Activated B cell treated with CpG ODN at 0.5 μM for 24 hours (primary cell): ENCODE measurements at regions not wholly inside any gene's neighbourhood (a gene's known extent, or its start where the extent isn't known, plus 50 kb on each side); places are given as distances from the start of the nearest gene placed in this dataset.

Source experiments
- ATAC-seq: fragments of 200-7000 bp; cut with Tn5 transposase; one replicate; pipeline ENCODE4 v1.10.0; 2021; ENCODE audit warnings: low read depth, mild to moderate bottlenecking, moderate library complexity
- CTCF ChIA-PET: fragments of 350-600 bp; sonication (Branson Sonifier 250); formaldehyde crosslinking; loops from one replicate; lab custom pipeline; 2021; ENCODE audit warnings: antibody characterized with exemption; lab: Charles Lee
- POLR2A ChIA-PET: fragments of 350-600 bp; sonication (Branson Sonifier 250); formaldehyde crosslinking; loops from one replicate; lab custom pipeline; 2021; ENCODE audit warnings: antibody characterized with exemption; lab: Charles Lee
- DNase-seq: peaks from one replicate; pipeline ENCODE4 v3.0.0; 2022
- H3K27ac Mint-ChIP-seq: one replicate; pipeline ENCODE4 v1.8.0; 2020; ENCODE audit warnings: mixed read lengths
- H3K27me3 Mint-ChIP-seq: one replicate; pipeline ENCODE4 v1.8.0; 2021; ENCODE audit warnings: mixed read lengths
- H3K36me3 Mint-ChIP-seq: one replicate; pipeline ENCODE4 v1.8.0; 2021; ENCODE audit warnings: low read depth, mixed read lengths
- H3K4me1 Mint-ChIP-seq: one replicate; pipeline ENCODE4 v1.8.0; 2021; ENCODE audit warnings: mixed read lengths
- H3K4me3 Mint-ChIP-seq: one replicate; pipeline ENCODE4 v1.8.0; 2020; ENCODE audit warnings: mild to moderate bottlenecking, mixed read lengths
- H3K9me3 Mint-ChIP-seq: one replicate; pipeline ENCODE4 v1.8.0; 2020; ENCODE audit warnings: mixed read lengths
- intact Hi-C: fragments of 100-400 bp; cut with micrococcal nuclease; formaldehyde crosslinking; loops from one replicate; pipeline ENCODE4 v1.15.1; 2024
- TF ChIP-seq, protein P1 (sequence below): fragments of 200-600 bp; IDR thresholded peaks from one replicate; pipeline ENCODE4 v1.8.0; 2022; ENCODE audit warnings: antibody characterized with exemption, mild to moderate bottlenecking

DNA sequence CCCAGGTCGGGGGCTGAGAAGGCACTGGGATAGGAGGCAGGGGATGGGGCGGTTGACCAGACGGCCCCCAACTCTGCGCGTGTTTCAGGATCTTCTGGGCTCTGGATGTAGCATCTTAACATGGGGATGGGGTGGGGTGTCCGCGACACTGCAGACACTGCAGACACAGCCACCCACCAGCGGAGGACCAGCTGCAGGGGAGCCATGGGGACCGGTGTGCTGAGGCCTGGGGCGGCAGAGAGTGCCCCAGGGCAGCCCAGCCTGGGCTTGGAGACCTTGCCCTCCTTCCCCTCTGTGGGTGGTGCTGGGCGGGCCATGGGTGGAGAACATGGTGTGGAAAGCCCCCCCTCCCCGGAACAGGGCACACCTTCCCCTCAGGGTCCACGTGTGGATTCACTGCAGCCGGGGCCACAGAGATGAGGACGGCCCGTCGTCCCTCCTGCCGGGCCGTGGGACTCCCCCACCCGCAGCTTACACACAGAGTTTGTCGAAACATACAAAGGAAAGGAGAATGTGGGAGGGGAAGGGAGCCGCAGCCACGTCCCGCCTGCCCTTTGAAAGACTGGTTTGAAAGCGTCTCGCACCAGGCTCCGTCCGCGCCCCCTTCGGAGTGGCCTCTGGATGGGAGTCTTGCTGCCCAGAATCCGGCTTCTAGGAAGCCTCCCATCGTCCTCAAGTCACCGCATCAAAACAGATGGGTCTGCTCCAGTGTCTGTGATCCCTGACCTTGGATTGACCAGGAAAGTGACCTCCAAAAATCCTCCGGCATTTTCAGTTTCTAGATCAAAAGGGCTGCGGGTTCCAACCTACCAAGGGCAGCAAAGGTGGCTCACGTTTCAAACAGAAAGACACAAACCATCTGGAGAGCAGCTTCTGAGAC lies 91.5 kb upstream of the TCERG1L start:
- no peak for ATAC-seq
- no peaks in the 10 kb centered on the region for H3K4me1 Mint-ChIP-seq
- ChIA-PET CTCF (no interaction called here), POLR2A (no interaction called here)
- no peaks in the 10 kb centered on the region for H3K9me3 Mint-ChIP-seq
- no peaks in the 10 kb centered on the region for H3K36me3 Mint-ChIP-seq
- H3K27me3 Mint-ChIP-seq, result no peaks in the 10 kb centered on the region
- TF ChIP-seq, protein P1, sequence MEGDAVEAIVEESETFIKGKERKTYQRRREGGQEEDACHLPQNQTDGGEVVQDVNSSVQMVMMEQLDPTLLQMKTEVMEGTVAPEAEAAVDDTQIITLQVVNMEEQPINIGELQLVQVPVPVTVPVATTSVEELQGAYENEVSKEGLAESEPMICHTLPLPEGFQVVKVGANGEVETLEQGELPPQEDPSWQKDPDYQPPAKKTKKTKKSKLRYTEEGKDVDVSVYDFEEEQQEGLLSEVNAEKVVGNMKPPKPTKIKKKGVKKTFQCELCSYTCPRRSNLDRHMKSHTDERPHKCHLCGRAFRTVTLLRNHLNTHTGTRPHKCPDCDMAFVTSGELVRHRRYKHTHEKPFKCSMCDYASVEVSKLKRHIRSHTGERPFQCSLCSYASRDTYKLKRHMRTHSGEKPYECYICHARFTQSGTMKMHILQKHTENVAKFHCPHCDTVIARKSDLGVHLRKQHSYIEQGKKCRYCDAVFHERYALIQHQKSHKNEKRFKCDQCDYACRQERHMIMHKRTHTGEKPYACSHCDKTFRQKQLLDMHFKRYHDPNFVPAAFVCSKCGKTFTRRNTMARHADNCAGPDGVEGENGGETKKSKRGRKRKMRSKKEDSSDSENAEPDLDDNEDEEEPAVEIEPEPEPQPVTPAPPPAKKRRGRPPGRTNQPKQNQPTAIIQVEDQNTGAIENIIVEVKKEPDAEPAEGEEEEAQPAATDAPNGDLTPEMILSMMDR, result no peak
- no peak overlapping the region for H3K4me3 Mint-ChIP-seq
- intact Hi-C loops, result no loop called here
- H3K27ac Mint-ChIP-seq, result no peak overlapping the region
- DNase-seq, result no peak

DNA sequence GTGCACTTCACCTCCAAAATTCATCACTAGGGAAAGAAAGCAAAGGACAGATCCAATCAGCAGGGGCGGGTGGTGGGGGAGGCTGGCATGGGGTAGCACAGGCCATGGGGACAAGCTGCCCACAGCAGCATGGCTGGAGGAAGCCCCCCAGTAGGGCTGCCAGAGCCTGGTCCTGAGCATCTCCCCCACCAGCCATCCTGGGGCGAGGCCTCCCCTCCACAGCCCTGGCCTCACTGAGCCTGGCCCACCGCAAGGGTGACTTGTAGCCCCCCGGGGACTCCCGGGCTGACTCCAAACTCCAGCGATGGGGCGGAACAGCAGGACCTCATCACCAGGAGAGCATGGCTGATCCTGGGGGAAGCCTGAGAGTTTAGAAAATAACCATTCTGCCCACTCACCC lies 92.4 kb upstream of the TCERG1L start:
- no peaks in the 10 kb centered on the region for H3K4me1 Mint-ChIP-seq
- intact Hi-C loops, result no loop called here
- no peaks in the 10 kb centered on the region for H3K27me3 Mint-ChIP-seq
- CTCF ChIA-PET, result no interaction called here
- ATAC-seq, result no peak
- no peak overlapping the region for H3K27ac Mint-ChIP-seq
- no peak overlapping the region for H3K4me3 Mint-ChIP-seq
- POLR2A ChIA-PET, result no interaction called here
- no peaks in the 10 kb centered on the region for H3K9me3 Mint-ChIP-seq
- DNase-seq, result no peak
- TF ChIP-seq, protein P1, result no peak
- H3K36me3 Mint-ChIP-seq, result no peaks in the 10 kb centered on the region

DNA sequence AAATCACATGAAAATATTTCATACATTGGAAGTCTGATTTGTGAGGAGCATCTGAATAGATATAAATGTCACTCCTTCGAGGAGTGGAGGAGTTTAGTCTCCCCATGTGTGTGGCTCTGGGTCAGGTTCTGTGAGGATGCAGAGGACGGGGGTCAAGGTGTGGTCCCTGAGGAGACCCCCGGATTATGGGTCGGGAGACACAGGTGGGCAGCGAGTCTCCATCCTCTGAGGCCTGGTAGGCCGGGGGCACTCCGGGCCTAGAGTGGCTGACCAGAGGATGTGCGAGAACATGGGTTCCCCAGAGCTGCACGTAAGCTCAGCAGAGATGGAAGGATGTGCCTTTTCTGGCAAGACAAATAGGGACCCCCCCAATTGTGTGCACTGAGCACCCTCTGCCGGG lies 93.4 kb upstream of the TCERG1L start:
- DNase-seq, result no peak
- ChIA-PET CTCF (no interaction called here), POLR2A (no interaction called here)
- no peaks in the 10 kb centered on the region for H3K4me1 Mint-ChIP-seq
- no peaks in the 10 kb centered on the region for H3K9me3 Mint-ChIP-seq
- H3K27ac Mint-ChIP-seq, result no peak overlapping the region
- TF ChIP-seq, protein P1, result no peak
- no peaks in the 10 kb centered on the region for H3K36me3 Mint-ChIP-seq
- no peak for ATAC-seq
- no peaks in the 10 kb centered on the region for H3K27me3 Mint-ChIP-seq
- no peak overlapping the region for H3K4me3 Mint-ChIP-seq
- intact Hi-C loops, result no loop called here

DNA sequence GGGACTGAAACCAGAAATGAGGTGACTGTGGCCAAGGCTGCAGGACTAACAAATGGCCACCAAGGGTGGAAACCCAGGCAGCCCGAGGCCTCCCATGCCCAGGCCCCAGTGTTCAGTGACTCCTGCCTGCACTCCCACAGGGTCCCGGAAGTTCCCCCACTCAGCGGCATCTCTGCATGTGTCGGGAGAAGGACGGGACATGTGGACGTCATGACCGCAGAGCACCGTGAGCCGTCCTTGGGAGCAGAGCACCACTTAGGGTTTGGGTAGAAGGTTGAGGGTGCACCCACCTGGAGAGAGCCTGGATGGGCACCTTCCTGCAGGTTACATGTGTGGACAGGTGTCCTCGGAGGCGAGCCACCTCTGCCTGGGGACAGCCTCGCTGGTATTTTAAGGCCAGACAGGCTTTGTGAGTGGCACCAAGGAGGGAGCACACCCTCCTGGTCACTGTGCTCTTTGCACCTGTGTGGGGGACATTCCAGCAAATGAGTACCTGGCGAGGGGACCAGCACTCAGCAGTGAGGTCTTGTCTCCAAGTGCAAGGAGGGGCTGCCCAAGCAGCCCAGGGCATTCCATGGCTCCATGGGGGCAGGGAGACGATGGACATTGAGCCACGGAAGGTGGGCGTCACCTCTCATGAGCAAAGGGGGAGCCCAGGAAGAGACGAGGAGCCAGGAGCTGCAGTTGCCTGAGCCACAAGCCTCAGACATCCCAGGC lies 95.3 kb upstream of the TCERG1L start:
- Mint-ChIP-seq H3K9me3 (no peaks in the 10 kb centered on the region), H3K36me3 (no peaks in the 10 kb centered on the region), H3K27me3 (no peaks in the 10 kb centered on the region), H3K27ac (no peak overlapping the region), H3K4me1 (no peaks in the 10 kb centered on the region), H3K4me3 (no peak overlapping the region)
- TF ChIP-seq, protein P1, result no peak
- ChIA-PET CTCF (no interaction called here), POLR2A (no interaction called here)
- DNase-seq (no peak), ATAC-seq (no peak)
- intact Hi-C loops, result no loop called here

DNA sequence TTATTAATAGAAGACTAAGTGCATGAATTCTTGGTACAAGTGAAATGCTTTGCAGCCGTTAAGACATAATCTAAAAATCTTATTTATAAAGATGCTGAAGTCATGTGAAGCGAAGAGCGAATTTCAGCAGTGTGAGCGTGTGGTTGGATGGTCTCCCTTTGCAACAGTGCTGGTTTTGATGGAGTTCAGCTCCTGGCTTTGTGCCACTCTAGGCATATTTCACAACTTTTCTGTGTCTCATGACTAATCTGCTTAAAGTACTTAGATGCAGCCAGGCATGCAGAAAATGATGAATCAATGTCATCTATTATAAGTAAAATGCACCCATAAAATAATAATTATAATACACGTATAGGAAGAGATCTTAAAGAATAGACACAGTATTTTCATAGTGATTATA lies 107.2 kb upstream of the TCERG1L start:
- POLR2A ChIA-PET, result no interaction called here

More for the DNA sequence above, 107.2 kb upstream of the TCERG1L start:
- no peaks in the 10 kb centered on the region for H3K27me3 Mint-ChIP-seq
- H3K9me3 Mint-ChIP-seq, result peaks cover 7% of the 10 kb centered on the region
- no peaks in the 10 kb centered on the region for H3K36me3 Mint-ChIP-seq
- no peak for ATAC-seq
- no peak overlapping the region for H3K27ac Mint-ChIP-seq
- TF ChIP-seq, protein P1, result no peak
- CTCF ChIA-PET, result no interaction called here
- intact Hi-C loops, result no loop called here
- no peaks in the 10 kb centered on the region for H3K4me1 Mint-ChIP-seq
- no peak for DNase-seq
- H3K4me3 Mint-ChIP-seq, result no peak overlapping the region
